ENCODE measurements at regions not wholly inside any gene's neighbourhood (a gene's known extent, or its start where the extent isn't known, plus 50 kb on each side); places are given as distances from the start of the nearest gene placed in this dataset.
A peak's percentile ranks its signal among the peaks of the same experiment; 100 is the strongest.
"Not testable (repeated sequence)": the region's sequence is repeated elsewhere in the genome, so short reads cannot be mapped to it uniquely, and the experiment has no call there.

DNA sequence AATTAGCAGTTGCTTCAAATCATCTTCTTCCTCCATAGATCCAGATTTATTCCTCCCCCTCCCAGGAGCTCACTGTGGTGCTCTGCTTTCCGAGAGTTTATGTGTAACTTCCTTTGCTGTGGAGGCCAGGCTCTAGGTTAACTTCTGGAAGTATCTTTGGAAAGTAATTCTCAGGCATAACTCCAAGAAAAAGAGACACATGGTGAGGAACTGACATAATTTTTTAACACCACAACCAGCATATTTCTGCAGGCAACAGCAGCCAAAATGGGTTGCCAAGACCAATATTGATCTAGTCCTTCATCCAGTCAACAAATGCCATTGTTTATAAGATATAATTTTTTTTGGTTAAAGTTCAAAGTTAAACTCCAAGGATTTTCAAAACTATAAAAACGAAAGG lies 114.5 kb upstream of the RBPJ start:
- DNase-seq (ENCODE audit: low read depth): peak; percentile 95
- TF ChIP-seq, protein P1, sequence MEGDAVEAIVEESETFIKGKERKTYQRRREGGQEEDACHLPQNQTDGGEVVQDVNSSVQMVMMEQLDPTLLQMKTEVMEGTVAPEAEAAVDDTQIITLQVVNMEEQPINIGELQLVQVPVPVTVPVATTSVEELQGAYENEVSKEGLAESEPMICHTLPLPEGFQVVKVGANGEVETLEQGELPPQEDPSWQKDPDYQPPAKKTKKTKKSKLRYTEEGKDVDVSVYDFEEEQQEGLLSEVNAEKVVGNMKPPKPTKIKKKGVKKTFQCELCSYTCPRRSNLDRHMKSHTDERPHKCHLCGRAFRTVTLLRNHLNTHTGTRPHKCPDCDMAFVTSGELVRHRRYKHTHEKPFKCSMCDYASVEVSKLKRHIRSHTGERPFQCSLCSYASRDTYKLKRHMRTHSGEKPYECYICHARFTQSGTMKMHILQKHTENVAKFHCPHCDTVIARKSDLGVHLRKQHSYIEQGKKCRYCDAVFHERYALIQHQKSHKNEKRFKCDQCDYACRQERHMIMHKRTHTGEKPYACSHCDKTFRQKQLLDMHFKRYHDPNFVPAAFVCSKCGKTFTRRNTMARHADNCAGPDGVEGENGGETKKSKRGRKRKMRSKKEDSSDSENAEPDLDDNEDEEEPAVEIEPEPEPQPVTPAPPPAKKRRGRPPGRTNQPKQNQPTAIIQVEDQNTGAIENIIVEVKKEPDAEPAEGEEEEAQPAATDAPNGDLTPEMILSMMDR (IDR thresholded peaks at IDR 0.05; ENCODE audit: low read depth, low read length, missing control alignments): no peak
- in situ Hi-C loops (cut with HindIII; ENCODE audit: low sequenced_read_pairs): no loop called here
- no peak overlapping the region for H3K4me3 ChIP-seq (ENCODE audit: low read depth, low read length)

DNA sequence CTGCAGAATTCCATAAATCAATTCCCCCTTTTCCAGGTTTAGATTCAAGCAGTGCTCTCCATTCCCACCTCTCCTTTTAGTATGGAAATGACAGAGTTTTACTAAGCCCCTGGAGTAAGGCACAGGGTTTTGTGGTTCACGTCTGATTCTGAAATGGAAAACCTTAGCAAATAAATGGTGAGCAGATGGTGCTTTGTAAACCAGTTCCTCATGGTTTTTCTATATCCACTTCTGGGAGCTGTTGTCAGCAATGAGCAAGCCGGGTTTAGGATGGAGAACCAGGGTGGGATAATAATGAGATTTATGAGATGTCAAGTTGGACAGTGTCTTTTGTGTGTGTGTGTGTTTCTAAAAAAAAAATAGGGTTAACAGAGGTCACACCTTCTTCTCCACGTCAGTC lies 113.8 kb upstream of the RBPJ start:
- in situ Hi-C loops (cut with HindIII; ENCODE audit: low sequenced_read_pairs): no loop called here

DNA sequence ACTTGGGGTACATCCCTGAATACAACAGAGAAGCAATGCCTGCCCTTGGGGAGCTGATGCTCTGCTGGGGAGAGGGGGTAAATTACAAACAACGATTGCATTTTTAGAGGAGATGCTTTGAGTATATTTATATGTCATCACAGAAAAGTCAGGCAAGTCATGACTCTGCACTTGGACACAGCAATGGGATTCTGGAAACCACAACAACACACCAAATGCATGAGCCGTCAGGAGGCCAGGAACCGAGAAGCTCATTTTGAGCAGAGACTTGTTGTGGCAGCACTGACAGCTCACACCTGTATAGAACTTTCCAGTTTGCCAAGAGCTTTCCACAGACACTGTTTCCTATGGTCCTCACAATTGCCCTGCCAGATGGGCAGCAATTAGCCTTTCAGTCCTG lies 113.2 kb upstream of the RBPJ start:
- DNase-seq (ENCODE audit: low read depth): no peak
- no peak overlapping the region for H3K4me3 ChIP-seq (ENCODE audit: low read depth, low read length)
- TF ChIP-seq, protein P1 (IDR thresholded peaks at IDR 0.05; ENCODE audit: low read depth, low read length, missing control alignments): no peak
- in situ Hi-C loops (cut with HindIII; ENCODE audit: low sequenced_read_pairs): no loop called here

More for the DNA sequence above, 113.8 kb upstream of the RBPJ start:
- DNase-seq (ENCODE audit: low read depth): no peak
- TF ChIP-seq, protein P1 (IDR thresholded peaks at IDR 0.05; ENCODE audit: low read depth, low read length, missing control alignments): no peak
- H3K4me3 ChIP-seq (ENCODE audit: low read depth, low read length): no peak overlapping the region

DNA sequence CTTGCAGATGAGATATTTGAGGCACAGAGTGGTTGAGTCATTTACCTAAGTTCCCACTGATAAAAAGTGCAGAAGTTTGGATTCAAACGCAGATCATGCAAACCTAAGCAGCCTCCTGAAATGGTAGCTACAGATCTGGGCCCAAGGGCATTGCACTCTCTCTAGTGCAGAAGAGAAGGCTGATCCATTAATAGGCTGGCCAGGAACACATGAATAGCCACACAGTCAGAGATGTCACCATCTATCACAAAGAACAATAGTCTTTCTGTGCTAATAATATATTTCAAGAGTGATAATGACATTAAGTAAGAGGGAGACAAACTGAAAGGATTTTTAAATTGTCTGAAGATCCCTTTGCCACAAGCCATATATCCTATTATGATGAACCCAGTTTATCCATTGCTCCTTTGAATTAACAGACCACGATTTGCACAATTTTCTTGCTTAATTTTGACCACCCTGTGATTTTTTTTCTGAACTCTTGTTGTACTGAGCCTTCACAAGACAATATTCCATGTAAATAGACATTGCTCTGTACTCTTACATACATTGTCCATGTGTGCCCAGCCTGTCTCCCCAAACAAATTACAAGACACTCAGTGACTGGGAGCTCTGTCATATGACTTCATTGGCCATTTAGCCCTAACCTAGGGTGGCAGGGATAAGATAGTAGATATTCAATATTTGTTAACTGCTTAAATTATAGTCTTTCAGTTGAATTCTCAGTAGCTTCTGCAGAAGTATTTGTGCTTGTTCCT lies 112.4 kb upstream of the RBPJ start:
- TF ChIP-seq, protein P1 (IDR thresholded peaks at IDR 0.05; ENCODE audit: low read depth, low read length, missing control alignments): no peak

DNA sequence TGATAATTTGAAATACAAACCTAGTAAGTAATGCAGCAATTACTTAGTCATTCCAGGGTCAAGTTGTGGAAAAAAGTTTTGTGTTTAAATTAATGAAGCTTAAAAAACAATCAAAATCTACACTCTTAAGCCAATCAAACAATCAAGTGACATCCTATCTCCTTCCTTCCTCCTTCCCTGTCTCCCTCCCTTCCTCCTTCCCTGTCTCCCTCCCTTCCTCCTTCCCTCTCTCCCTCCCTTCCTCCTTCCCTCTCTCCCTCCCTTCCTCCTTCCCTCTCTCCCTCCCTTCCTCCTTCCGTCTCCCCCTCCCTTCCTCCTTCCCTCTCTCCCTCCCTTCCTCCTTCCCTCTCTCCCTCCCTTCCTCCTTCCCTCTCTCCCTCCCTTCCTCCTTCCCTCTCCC lies 111.4 kb upstream of the RBPJ start:
- H3K4me3 ChIP-seq (ENCODE audit: low read depth, low read length); DNase-seq (ENCODE audit: low read depth); in situ Hi-C loops (cut with HindIII; ENCODE audit: low sequenced_read_pairs): not testable (repeated sequence)

More for the DNA sequence above, 112.4 kb upstream of the RBPJ start:
- no peak for DNase-seq (ENCODE audit: low read depth)
- H3K4me3 ChIP-seq (ENCODE audit: low read depth, low read length): no peak overlapping the region
- in situ Hi-C loops (cut with HindIII; ENCODE audit: low sequenced_read_pairs): no loop called here

DNA sequence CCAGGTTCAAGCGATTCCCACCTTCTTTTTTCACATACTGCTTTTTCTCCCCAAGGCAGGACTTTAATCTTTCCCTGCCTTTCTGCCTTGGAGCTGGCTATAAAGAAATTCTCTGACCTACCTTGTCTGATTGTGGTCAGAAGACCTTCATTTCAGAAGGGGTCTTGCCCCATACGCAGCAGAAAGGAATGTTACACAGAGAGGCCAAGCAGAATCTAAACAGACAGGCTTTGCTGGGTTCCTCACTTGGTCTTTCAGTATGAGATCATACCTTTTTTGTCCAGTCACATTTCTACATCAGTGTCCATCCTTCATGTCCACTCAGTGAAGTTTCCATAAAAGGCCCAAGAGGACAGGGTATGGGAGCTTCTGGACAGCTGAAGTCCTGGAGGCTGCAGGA lies 108.3 kb upstream of the RBPJ start:
- TF ChIP-seq, protein P1 (IDR thresholded peaks at IDR 0.05; ENCODE audit: low read depth, low read length, missing control alignments): no peak
- H3K4me3 ChIP-seq (ENCODE audit: low read depth, low read length): no peak overlapping the region
- in situ Hi-C loops (cut with HindIII; ENCODE audit: low sequenced_read_pairs): no loop called here
- DNase-seq (ENCODE audit: low read depth): no peak

DNA sequence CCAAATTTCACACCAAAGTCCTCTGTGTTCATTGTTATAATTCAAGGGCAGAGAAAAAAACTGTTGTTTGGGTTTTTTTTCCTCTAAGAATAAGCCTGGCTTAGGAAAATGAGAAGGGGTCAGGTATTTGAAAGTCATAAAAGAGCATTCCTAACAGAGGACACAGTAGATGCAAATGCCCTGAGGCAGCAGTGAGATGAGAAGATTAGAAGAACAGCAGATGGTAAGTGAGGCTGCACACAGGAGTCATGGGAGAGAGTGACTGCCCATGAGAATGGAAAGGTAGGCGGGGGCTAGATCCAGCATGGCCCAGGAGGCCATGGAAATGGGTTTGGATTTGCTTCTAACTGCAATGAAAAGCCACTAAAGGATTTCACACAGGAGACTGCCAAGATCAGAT lies 107.5 kb upstream of the RBPJ start:
- in situ Hi-C loops (cut with HindIII; ENCODE audit: low sequenced_read_pairs): no loop called here
- TF ChIP-seq, protein P1 (IDR thresholded peaks at IDR 0.05; ENCODE audit: low read depth, low read length, missing control alignments): no peak
- no peak overlapping the region for H3K4me3 ChIP-seq (ENCODE audit: low read depth, low read length)
- no peak for DNase-seq (ENCODE audit: low read depth)
